Hypothalamus (tissue), 51 donors: ENCODE measurements at regions not wholly inside any gene's neighbourhood (a gene's known extent, or its start where the extent isn't known, plus 50 kb on each side); places are given as distances from the start of the nearest gene placed in this dataset.

ENCODE experiments used
- DNase-seq, 51 donors: peaks; one replicate each; lab custom pipeline; 2025; lab: John Stamatoyannopoulos, UW

DNA sequence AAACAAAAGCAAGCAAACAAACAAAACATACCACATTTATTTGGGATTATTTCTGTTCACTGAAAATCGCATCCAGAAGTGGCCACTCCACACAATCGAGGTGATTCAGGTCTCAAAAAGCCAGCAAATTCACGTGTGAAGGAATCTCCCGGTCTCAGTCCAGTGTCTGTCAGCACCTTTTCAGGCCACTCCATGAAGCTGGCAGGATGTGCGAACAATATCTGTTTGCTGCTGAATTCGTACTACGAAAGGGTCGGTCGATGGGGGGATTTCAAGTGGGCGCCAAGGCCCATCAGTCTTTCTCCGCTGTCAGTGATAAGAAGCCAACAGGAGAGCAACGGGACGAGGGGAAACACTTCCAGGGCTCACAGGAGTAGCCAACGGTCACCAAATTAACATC lies 505.1 kb downstream of the IRX1 start:
- DNase-seq = no peak

DNA sequence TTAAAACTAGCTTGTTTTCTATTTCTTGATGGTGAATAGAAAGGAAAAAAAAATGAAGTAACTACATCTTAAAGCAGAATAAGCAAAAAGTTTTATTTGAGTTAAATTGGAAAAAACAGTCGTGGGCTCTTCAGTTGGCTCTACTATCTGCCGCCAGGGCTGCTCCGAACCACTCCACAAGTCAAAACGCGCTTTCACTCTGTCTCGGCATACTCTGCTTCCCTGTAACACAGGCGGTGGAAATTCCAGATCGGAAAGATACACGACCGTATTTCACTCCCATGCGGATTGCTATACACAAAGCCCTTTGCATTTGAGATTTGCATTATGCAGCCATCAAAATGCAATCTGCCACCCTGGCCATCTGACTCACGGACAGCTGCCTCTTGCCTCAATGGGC lies 505.6 kb downstream of the IRX1 start:
- DNase-seq = no peak

DNA sequence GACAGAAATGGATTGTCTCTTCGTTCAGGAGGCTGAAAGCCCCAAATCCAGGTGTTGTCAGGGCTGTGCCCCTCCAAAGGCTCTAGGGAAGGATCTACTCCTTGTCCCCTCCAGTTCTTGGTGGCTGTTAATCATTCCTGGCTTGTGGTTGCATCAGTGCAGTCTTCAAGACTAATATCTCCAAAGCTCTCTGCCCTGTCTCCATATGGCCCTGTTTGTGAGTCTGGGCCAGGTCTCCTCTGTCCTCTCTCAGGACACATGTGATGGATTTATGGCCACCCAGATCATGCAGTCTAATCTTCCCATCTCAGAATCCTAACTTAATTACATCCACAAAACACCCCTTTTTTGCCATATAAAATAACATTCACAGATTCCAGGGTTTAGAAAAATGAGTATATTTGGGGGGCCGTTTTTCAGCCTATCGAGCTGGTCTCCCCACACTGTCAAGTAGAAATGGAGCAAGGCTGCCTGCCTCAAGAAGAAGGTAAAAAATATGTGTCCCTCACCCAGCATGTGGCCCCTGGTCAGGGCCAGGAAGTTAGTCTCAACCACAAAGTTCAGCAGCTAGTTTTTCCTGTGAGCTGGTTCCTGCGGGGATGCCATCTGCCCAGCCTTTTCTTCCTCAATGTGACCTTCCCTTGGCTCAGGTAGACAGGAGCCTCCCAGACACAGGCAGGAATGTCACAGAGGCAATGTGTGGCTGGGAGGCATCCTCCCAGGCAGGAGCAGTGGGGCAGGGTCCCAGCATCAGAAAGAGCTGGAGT lies 509.4 kb downstream of the IRX1 start:
- no peak for DNase-seq

DNA sequence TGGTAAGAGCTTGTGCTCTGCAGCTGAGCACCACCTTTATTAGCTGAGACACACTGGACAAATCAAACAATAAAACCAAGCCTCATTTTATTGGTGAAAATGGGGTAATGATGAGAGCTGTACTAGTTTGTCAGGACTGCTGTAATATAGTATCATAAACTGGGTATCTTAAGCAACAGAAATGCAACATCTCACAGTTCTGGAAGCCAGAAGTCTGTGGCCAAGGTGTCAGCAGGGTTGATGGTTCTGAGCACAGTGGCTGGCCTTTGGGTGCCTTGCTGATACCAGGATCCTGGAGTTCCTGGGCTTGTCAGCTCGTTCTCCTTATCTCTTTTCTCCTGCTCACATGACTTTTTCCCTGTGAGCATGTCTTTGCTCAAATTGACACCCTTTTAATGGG lies 513.1 kb downstream of the IRX1 start:
- DNase-seq = no peak

DNA sequence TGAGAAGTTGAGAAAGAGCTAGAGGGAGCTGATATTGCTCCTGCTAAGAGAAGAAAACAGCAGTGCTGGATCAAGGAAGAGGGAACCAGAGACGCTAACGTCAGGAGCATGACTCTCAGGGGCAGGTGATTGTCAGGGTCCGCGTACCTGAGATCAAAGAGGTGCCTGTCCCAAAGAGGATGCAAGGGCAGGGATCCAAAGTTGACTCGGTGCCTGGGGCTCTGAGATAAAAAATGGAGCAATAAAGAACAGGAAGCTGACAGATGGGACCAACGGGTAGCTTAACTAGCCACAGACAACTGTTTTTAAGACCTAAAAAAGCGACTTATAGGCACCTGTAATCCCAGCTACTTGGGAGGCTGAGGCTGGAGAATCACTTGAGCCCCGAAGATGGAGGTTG lies 517.8 kb downstream of the IRX1 start:
- no peak for DNase-seq

DNA sequence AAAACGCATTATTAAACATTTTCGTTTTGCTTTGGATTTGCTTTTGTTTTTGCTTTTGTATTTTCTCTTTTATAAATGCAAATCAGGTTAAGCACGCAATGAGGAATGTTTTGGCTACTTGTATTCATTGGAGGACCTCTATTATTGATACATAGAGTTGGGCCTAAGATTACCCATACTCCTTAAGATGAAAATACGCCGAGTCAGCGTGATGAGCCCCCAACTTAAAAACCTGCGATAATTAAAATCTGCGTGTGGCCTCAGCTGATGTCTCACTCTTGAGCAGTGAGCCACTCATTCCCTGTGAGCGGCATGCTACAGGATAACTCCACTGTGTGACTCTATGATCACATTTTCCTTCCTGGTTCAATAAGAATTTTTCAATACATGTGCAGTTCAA lies 518.3 kb downstream of the IRX1 start:
- DNase-seq = no peak

DNA sequence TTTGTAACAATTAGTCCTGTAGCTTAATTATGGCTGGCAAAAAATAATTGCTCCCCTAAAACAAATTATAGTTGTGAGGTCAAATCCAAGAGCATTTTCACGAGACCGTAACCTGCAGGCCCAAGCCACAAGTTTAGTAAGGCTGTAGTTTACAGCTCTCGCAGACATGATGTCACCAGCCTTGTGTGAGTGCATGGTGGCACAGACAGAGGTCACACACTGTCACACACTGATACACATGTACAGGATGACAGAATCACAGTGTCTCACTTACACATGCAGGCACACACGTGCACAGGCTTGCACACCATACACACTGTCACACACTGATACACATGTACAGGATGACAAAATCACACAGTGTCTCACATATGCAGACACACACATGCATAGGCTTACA lies 518.8 kb downstream of the IRX1 start:
- no peak for DNase-seq

DNA sequence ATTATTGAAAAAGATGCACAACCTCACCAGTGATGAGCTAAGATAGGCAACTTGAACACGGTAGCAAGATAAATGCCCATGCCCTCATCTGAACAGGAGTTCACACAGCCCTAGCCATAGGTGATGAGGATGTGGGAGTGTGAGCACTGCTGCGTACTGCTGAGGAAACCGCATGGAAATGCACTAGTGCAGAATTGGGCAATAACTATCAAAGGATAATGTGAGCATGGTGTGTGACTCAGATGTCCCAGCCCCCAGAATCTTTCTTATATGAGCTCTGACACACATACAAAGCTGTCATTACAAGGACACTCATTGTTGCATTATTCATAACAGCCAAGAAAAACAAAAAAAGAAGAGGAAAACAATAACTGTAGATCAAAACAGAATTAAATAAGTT lies 521.2 kb downstream of the IRX1 start:
- no peak for DNase-seq

DNA sequence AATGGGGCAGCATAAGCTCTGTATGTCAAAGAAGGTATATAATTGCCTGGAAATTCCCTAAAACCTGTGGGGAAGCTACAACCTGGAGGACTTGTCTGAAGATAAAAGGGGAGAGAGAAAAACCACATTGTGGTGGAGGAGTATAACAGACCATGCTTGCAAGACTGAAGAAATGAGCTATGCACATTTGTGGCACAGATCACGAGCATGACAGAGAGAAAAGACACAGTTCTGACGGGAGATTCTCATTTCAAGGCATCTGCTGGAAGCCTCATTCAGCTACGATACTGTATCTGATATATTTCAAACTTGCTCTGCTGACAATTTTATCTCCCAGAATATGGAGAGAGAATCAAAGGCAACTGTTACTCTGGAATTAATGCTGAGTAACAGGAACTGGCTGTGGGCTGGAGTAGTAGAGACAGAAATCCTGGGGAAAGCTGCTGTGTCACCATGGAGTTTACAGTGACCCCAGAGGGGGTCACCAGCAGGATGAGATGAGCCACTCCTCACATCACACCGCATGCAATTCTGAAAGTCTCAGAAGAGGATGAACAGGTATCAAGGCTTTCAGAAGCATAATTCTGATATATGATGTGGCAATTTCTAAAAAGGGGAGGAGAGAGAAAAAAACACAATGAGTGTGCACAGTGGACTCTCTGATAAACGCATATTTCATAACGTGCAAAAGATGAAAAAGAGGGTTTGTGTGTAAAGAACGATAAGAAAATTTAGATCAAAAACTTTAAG lies 528.8 kb downstream of the IRX1 start:
- DNase-seq = no peak

DNA sequence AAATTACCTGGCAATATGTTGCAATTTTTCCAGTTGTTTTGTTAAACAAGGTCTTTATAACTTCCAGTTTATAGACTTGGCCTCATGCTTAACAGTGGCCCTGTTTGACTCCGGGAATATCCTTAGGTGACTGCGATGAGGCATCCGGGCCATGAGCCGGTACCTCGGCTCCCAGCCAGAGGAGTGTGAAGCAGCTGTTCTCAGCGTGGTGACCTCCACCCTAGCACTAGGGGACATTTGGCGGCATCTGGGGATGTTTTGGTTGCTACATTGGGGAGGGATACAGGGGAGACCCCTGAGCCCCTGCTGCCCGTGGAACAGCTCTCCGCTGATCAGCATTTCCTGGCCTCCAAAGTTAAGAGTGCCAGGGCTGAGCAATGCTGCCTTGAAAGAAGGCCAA lies 533.4 kb downstream of the IRX1 start:
- no peak for DNase-seq

DNA sequence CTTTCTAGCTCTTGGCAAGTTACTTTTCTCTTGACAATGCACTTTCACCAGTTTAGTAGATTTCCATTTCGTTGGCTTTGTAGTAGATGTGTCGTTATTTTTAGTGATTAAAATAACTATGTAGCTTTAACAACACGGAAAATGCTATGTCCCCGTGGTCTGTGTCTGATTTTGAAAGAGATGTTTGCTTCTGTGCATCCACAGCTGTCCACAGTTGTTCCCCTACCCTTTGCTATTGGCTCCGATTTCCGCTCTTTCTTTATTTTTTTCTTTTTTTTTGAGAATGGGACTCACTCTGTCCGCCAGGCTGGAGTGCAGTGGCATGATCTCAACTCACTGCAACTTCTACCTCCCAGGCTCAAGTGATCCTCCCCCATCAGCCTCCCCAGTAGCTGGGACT lies 533.9 kb downstream of the IRX1 start:
- DNase-seq = no peak

DNA sequence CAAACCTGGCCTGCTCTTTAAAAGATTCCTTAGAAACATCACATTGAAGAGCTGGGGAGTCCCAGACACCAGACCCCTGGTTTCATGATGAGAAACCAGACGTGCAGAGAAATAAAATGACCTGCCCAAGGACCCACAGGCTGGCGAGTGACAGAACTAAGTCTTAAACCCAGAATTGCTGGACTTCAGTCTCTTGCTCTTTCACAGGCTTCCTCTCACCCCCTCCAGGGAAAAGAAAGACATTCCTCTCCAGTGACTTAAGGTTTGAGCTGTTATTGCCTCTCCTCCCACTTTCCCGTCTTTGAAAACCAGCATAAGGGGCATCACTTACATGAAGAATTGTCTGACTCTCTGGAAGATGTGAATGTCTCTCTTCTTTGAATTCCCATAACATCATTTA lies 535.2 kb downstream of the IRX1 start:
- DNase-seq = no peak

DNA sequence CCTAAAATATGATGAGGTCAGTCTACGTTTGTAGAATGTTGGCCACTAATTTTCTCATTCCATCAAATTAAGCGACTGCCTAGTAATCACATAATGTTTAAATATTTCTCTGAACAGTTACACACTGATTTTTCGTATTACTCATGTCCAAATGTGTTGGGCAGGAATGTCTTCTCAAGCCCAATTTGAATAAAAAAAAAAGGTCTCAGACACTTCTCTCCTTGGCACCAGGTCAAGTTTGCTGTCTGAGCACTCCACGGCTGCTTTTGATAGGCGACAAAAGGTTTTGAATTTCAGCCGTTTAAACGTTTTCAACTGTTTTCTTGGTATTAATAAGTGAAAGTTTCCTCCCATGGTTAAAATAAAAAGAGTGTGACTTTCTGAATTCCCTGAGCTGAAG lies 542.1 kb downstream of the IRX1 start:
- no peak for DNase-seq

DNA sequence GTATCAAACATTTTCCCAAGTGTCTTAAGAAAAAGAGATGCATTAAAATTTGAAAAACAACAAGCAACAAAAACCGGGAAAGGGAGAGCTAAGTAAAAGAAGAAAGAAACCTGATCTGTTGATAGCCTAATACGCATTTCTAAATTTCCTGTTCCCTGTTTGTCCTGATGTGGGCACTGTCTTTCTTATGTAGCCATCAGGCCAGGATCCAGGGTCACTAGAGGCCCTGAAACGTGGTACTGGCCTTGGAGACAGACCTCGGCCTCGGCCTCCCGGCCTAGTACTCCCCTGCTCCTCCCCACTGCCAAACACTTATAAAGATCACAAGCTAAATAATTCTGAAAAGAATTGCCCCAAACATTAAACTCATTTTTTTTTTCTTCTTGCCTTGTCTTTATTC lies 547.2 kb downstream of the IRX1 start:
- DNase-seq = no peak

DNA sequence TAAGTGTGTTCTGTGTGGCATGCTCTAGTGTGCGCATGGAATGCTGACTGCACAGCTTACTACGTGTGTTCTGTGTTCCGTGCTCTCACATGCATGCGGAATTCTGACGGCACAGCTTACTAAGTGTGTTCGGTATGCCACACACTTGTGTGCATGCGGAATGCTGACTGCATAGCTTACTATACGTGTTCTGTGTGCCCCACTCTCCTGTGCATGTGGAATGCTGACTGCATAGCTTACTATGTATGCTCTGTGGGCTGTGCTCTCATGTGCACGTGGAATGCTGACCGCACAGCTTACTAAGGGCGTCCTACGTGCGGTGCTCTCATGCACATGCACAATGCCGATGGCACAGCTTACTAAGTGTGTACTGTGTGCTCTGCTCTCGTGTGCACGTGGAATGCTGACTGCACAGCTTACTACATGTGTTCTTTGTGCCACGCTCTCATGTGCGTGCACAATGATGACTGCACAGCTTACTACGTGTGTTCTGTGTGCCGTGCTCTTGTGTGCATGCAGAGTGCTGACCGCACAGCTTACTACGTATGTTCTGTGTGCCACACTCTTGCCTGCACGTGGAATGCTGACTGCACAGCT lies 548.9 kb downstream of the IRX1 start:
- DNase-seq = no peak

DNA sequence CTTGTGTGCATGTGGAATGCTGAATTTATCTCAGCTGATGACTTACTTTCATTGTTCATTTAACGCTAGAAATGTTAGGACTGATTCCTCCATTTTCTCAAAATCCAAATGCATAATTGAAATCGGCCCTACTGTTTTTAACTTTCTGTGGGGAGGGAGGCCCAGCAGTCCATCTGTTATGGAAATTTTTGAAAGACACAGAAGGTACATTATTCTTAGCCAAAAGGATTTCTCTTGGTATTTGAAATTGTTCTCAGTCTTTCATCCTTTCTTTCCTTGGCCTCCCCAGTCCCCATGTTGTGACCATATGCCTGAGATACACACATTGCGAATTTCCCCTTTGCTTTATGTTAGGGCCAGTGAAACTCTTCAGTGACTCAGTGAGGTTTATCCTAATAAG lies 549.9 kb downstream of the IRX1 start:
- no peak for DNase-seq

DNA sequence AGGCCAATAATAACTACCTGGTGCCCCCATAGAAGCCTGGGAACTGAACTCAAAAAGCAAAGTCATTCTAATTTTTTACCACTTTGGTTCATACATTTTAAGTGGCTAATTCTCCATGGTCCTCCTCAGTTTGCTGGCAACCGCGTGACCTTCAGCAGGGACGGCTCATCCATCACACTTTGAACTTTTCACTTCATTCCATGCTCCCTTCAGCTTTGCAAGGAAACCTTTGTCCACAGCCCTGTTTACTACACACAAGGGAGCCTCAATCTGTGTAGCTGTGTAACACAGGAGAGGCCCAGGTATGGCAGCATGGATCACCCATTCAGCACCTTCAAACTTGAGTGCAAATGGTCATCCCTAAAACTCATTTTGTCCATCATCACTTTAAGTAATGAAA lies 552.4 kb downstream of the IRX1 start:
- DNase-seq = no peak

DNA sequence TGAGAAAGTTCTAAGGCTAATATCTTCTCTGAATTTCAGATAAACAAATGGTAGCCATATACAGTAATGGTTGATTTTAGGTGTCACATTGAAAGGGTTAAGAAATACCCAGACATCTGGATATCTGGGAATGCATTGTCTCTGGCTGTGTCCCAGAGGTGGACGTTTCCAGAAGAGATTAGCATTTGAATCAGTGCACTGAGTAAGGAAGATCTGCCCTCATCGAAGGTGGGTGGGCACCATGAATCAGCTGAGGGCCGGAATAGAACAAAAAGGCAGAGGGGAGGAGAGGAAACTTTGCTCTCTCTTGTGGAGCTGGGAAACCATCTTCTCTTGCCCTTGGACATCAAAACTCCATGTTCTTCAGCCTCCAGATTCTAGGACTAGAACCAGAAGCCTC lies 554.4 kb downstream of the IRX1 start:
- no peak for DNase-seq

DNA sequence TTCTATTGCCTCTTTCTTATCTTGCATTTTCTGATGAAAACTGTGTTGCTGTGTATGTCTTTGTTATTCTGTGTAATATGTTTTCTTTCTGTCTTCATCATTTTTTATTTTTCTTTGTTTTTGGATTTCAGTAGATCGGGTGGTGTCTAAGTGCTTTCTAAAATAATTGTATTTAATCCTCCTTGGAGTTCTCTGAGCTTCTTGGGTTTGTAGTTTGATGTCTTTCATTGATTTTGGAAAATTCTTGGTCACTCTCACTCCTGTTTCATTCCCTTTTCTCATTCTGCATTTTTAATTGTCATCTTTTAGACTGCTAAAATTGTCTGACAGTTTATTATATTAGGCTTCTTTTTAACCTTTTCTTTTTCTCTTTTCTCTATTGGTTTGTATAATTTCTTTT lies 560.5 kb downstream of the IRX1 start:
- no peak for DNase-seq

DNA sequence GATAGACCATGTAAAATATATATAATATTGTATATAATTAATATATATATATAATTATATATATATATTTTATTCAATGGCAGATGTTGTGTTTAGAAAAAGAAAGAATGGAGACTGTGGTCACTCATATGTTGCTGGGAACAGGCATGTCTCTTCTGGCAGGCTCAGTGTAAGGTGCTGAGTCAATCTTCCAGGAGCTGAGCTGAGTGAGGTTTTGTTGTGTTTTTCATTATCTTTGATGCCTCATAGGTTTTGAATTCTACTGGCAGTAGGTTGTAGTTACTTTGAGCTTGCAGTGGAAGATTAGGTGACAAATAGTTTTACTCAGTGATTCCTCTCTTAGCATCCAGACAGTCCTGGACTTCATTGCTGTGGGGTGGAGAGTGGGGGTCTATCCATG lies 561.3 kb downstream of the IRX1 start:
- no peak for DNase-seq

DNA sequence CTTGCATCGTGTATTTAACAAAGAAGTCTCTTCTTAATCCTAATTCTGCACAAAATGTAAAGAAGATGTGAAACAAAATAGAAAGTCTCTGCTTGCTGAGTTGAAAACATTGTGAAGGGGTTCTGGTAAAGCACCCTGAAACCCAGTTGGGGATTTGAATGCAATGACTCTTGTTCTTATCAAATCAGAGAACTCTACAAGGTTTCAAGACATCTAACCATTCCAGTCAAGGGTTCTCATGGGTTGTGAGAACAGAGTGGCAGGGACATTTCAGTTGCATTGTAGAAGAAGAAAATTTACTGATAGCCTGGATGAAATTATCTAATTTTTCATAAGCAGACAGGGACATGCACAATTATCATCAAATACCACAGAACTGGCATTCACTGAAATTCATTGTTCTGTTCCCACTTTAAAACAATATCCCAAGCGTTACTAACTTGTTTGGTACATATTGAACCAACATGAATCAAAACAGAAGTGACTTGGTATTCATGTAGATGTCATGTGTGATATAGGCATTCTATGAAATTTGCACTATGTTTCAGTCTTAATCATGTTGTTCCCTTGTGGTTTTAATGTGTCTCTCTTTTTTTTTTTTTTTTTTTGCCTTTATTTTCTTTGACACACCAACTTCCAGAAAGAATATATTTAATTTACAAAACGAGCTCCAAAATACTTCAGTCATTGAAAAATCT lies 563.3 kb downstream of the IRX1 start:
- no peak for DNase-seq

DNA sequence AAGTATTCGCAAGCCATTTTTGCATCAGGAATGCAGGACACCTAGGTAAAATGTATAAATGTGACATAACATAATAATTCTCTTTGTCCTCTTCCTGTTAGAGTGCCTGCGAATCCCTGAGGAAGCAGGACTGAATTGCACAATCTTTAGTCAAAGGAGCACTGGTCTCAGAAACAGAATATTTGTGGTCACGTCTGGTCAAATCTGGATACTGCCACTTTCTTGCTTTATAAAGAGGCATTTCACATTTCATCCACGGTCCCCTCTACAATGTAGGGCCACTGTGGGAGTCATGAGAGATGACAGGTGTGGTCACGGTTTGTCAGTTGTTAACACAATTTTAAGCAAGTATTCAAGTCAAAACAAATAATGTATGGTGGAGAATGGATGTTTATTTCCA lies 564.0 kb downstream of the IRX1 start:
- DNase-seq = no peak
